GM21381 (cell line): ENCODE measurements at regions not wholly inside any gene's neighbourhood (a gene's known extent, or its start where the extent isn't known, plus 50 kb on each side); places are given as distances from the start of the nearest gene placed in this dataset.
"Not testable (repeated sequence)": the region's sequence is repeated elsewhere in the genome, so short reads cannot be mapped to it uniquely, and the experiment has no call there.

ENCODE experiments used
- ATAC-seq: cut with Tn5 transposase; IDR thresholded peaks from one replicate; pipeline ENCODE4 v1.9.1; 2021; ENCODE audit warnings: mild to moderate bottlenecking, moderate library complexity; ENCODE audit not compliant: unreplicated experiment

DNA sequence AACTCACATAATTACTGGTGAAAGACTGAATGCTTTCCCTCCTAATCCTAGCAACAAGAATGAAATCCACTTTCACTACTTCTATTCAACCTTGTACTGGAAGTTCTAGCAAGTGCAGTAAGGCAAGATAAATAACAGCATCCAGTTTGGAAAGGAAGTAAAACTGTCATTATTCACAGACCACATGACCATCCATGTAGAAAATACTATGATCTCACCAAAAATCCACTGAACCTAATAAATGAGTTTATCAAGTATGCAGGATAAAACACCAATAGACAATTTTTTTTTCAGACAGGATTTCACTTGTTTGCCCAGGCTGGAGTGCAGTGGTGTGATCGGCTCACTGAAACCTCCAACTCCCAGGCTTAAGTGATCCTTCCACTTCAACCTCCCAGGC is 117.7 kb downstream of the TMEM167A start:
- ATAC-seq, result no peak

DNA sequence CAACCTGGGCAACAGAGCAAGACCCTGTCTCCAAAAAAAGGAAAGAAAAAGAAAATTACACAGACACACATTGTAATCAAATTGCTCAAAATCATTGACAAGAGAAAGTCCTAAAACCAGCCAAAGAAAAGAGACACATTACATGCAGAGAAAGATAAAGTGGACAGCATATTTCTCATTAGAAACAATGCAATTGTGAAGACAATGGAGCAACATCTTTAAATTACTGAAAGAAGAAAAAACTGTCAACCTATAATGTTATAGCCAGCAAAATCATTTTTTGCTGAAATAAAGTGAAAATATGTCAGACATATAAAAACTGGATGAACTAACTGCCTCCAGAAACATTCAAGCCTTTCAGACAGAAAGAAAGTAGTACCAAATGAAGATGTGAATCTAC is 120.6 kb downstream of the TMEM167A start:
- ATAC-seq, result no peak

DNA sequence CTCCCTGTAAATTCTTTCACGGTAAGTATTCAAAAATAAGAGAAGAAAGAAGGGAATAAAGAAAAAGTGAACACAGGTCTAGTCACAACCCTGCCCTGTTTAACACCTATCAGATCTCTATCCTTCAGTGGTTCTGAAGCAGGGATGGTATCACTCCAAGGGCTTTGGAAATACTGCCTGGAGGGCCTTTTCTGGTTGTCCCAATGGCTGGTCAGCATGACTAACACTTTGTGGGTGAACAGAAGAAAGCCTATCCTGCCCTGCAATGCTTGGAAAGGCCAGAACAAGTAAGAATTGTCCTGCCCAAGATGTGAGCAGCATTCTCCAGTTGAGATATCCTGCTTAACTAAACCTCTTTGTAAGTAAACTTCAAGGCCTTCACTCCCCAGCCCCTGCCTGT is 124.9 kb downstream of the TMEM167A start:
- ATAC-seq, result no peak

DNA sequence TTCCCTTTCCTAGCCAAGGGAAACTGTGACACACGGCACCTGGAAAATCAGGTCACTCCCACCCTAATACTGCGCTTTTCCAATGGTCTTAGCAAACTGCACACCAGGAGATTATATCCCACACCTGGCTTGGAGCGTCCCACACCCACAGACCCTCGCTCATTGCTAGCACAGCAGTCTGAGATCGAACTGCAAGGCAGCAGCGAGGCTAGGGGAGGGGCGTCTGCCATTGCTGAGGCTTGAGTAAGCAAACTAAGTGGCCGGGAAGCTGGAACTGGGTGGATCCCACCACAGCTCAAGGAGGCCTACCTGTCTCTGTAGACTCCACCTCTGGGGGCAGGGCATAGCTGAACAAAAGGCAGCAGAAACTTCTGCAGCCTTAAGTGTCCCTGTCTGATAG is 132.9 kb downstream of the TMEM167A start:
- not testable (repeated sequence) for ATAC-seq

DNA sequence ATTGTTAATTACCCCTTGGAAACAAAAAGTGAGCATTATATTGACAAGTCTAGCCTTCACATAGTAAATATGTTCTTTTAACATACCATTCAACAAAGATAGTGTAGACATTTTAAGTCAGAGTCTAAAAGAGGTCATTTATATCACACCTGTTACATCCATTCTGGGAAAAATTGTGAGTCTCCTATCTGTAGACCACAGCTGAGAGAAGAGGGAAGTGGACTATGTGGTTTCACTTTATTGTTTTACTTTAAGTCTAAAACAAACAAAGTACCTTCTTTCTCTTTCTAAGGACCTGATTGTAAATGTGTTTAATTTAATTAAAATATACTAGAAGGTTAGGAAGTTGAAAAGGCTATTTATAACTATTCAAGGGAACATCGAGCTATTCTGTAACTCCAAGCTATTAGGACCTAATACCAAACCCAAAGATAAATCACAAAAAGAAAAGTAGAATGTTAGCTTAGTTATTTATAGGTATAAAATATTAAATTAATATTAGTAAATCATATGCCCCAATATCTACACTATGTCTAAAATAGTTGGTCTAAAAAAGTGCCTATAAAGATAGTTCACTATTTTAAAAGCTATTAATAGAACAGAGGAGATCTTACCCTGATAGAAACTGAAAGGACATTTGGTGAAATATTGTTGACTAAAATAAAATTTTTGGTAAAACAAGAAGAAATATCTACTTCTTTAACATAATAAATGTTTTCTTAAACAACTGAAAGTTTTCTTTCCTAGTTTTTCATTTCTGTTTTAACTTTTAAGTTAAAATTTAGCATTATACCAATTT is 134.9 kb downstream of the TMEM167A start:
- no peak for ATAC-seq

DNA sequence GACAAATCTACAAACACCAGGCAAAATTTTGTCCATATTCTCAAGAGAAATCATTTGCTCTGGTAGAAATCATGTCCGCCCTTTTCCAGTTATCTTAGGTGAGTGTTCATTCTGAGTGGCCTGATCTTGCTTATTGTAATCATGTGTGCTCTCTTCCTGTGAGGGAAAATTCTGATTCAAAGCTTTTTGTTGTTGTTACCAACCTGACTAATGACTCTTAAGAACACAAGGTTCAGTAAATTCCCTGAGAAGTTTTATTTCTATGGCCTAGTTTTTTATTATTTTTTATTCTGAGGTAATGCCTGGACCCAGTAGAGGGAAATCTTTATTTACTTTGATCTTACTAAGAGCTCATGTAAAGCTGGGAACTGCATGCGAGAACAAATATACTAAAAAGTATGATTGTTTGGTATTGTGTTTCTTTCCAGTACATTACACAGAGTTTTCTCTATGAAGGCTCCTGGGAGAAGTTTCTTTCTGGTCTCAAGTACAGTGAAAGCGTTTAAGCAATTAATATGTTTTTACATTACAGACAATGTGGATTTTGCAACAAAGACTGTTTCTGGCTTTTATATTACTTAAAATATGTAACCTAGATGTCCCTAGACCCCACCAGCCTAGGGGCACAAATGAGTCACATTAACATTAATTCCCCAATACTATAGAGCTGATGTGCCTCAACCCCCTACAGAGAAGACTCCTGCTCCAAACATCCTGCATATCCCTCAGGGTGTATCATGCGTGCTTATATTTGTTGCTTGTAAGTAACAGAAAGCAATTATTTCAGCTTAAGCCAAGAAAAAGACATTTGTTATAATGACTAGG is 138.1 kb downstream of the TMEM167A start:
- no peak for ATAC-seq

DNA sequence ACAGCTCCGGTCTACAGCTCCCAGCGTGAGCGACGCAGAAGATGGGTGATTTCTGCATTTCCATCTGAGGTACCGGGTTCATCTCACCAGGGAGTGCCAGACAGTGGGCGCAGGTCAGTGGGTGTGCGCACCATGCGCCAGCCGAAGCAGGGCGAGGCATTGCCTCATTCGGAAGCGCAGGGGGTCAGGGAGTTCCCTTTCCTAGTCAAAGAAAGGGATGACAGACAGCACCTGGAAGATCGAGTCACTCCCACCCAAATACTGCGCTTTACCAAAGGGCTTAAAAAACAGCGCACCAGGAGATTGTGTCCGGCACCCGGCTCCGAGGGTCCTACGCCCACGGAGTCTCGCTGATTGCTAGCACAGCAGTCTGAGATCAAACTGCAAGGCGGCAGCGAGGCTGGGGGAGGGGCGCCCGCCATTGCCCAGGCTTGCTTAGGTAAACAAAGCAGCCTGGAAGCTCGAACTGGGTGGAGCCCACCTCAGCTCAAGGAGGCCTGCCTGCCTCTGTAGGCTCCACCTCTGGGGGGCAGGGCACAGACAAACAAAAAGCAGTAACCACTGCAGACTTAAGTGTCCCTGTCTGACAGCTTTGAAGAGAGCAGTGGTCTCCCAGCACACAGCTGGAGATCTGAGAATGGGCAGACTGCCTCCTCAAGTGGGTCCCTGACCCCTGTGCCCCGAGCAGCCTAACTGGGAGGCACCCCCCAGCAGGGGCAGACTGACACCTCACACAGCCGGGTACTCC is 144.5 kb downstream of the TMEM167A start:
- ATAC-seq, result not testable (repeated sequence)

DNA sequence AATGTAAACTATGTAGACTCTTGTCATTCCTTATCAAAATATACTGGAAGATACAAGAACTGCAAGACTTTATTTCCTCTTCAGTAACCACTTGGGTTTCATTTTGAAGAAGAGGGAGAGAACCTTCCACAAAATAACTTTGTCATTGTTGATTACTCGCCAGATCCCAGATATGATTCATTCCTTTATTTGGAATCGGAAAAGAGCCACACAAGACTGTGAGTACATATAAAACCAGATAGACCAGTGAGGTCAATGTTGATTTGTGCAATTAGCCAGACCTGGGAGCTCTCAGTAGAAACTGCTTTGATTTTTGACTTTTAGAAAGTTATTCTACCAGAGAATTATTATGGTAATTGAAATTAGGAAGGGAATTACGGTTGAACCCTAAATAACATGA is 146.1 kb downstream of the TMEM167A start:
- no peak for ATAC-seq

DNA sequence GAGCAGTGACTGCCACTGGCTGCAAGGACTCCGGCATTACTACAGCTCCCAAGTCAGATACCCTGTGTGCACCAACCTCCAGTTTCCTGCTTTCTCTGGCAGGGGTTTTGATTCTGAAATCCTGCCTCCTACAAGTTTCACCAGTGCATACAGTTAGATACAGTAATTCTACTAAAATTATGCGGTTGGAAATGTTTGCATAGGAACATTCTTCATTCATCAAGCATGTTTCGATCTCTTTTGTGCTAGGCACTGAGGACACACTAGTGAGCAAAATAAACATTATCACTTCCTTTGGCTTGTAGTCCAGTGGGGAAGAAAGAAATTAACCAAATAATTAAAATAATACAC is 152.2 kb downstream of the TMEM167A start:
- no peak for ATAC-seq

DNA sequence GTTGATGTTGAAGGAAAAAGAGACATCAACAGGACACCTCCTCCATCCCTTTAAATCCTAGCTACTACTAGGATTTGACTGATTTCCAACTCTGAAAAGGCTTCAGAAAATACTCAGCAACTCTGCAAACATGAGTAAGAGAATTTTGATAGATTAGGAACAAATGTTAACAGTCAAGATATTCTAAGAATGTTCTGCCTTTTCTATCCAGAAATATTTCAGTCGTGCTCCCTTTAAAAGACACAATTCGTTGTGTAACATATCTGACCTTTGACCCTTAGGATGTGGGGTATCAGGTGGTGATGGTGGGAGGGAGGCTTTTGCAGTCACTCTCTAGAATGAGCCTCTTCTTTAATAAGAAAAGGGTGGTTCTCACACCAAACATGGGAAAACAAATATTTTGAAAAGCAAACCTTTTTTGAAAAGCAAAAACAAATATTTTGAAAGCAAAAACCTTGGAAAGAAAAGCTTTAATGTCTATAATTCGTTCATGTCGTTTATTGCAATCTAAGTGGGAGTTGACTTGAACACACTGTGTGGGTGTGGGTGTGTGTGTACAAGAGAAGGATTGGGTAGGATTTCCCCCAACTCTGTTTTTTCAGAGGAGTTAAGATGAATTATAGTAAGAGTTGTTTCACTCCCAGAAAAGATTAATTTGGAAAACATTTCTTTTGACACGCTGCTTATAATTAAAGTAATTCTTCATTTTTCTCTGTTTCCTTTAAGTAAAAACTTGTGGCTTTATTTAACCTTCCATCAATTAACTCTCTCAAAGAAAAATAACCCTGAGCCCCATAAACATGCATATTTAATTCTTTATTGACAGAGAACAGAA is 152.8 kb downstream of the TMEM167A start:
- no peak for ATAC-seq

DNA sequence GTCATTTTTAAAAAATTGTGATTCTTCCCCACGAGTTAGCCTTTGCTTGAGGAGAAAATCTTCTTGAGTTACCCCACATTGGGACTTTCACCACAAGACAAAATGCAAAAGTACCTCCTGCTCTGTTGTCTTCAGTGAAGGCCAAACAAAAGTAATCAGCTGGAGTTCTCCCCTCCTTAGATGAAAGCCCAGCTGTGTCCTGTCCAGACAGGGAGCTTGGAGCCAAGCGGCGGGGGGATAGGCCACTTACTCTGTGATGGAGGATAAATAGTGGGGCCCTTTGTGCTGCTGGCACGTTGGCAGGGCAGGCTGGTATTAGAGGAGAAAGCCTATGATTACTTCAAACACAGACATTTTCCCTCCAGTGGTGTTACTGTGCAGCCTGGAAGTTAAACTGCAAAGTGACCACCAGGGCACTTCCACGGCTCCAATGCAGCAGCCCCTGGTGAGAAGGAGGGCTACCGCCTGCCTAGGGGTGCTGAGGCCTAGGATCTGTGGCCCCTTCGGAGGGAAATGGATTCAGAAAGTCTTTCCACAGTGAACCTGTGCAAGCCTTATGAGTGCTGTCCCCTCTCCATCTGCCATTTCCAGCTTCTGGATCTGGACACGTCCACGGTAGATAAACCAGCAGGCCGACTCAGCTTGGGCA is 155.0 kb downstream of the TMEM167A start:
- no peak for ATAC-seq

DNA sequence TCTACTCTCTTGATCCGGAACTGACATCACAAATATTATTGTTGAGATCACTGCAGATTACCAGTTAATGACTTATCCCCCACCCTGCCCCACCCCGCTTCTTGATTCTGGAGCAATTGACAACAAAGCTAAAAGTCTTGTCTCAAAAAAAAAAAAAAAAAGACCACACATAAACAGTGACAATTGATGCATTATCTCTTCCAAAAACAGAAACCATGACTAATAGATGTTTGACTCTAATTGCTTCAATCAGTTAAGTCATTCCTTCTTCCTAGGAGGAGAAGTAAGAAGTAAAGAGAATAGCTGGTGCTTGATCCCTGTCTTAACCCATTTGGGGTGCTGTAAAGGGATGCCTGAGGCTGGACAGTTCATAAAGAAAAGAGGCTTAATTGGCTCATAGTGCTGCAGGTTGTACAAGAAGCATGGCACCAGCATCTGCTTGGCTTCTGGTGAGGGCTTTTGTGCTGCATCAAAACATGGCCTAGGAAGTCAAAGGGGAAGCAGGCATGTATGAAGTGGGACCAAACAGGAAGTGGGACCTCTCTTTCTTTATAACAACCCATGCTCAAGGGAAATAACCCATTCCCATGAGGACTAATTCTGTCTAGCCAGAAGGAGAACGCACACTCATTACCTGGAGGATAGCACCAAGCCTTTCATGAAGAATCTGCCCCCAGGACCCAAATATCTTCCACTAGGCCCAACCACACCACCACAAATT is 158.7 kb downstream of the TMEM167A start:
- no peak for ATAC-seq

DNA sequence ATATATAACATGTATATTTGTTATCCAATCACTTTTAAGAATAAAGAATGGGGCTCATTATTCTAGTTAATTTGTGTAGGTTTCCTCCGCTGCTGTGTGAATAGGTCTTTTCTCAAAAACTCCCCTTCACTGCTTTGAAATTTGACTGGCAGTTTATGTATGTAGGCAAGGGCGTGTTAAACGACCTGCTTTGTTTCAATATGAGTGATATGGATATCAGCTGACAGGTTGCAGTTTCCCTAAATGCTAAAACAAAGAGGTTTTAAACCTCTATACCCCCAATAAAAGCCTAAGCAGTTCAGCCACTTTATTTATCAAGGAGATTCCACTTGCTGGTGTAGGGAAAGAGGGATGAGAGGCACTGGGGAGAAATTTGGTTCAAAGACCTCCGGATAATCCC is 159.6 kb downstream of the TMEM167A start:
- no peak for ATAC-seq

DNA sequence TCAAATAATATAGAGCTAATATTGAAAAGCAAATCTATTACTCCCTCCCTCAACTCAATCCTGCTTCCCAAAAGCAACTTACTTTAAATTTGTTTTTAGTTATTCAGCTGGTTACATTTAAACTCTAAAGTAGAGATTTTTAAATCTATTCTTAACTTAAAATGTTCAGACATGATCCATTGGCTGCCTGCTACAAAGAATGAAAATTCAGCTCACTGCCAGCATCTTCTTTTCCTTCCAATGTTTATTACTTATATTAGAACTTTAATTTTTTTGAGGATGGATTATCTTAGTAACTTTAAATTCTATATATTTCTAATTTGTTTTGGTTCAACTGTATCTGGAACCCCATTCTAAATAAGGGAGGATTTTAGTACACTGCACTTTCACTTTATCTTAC is 163.2 kb downstream of the TMEM167A start:
- no peak for ATAC-seq

DNA sequence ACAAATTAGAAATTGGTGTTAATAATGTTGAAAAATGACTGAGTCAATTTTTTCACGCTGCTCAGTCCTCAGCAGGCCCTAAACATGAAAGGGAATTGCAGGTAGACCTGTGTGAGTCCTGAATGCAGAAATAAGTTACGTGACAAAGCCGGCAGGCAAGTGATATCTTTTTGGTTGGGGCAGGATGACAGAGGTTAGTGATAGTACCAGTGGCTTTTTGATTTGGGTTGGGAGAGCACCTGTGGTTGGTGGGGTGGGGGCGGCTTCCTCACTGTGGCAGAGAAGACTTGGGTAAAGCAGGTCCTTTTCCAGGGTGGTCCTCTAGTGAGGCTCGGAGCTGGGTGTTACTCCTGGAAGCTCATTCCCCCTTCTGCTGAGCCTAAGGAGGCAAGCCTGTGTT is 164.7 kb downstream of the TMEM167A start:
- ATAC-seq, result no peak

DNA sequence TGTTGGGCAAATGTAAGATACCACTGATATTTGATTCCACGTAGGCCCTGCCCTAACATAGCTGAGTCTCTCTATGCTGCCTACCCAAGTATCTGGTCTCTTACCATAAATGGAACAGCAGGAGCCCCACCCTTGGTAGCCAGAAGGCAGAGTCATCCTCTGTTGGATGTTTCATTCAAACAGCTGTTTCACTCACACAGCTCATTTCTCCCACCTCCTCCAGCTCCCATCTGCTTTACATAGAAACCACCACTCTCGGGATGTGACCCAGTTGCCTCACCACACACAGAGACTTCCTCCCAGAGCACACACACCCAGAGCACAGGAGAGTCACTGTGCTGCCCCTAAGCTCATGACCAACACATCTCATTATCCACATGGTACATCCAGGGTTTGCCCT is 165.3 kb downstream of the TMEM167A start:
- ATAC-seq, result no peak

DNA sequence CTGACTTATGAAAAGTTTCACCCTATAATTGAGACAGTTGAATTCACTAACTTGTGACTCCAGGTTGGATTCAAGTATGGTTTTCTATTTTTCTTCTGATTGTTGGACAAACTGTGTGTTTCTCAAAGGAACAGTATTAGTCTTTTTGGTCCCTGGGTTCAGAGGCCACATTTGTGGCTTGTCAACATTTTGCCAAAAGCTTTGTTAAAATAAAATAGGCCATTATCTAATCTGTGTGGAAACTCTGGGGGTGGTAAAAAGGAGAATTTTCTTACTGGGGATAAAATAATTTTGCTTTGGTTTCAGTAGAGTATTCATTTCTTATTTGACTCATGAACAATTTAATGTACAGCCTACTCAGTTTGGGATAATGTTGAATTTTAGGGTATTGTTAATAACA is 166.3 kb downstream of the TMEM167A start:
- no peak for ATAC-seq

DNA sequence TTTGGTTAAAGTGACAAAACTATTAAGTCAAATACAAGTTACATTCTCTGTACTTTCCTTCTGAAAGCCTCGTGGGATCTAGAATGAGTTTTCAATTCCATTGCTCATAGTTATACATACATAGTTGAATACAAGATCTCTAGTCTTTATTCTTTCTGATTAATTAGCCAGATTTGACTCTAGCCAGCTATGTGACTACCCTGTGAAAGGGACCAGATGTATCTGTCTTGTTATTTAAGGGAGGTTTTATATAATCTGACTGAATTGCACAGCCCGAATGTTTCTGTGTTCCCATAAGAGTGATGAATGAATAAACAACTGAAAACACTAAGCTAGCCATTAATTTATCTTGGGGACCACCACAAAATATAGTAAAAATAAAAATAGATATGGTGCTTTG is 166.7 kb downstream of the TMEM167A start:
- ATAC-seq, result no peak

DNA sequence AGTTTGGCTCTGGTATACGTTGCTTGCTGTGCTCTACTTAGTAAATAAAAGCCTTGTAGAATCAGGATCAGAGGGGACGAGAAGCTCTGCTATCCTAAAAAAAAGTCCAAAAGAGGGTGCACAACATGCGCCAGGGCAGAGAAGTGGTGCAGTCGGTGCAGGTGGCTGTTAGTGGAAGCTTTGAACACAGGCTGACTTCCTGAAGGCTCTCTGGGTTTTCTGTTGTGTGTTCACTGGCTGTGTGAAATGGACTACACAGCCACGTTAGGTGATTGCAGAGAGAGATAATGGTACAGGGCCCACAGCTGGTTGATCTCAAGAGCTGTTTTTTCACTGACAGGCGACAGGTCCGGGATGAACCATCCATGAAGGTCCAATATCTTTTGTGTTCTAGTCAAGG is 167.4 kb downstream of the TMEM167A start:
- no peak for ATAC-seq

DNA sequence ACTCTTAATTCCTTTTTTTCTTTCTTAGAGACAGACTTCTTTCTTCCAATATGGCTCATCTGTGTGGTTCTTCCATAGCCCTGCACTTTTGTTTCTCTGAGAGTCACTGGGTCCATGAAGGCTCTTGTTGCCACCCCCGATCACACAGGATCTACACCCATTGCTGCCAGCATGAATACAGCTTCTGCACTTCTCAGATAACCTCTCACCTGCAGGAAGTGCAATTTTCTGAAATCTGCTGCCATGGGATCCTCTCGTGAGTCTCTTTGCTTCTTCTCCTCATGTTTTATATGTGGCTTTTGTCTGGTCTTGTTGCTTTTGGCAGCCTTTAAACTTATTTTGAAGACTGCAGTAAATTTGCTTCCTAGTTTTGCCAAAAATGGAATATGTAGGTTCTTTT is 171.2 kb downstream of the TMEM167A start:
- no peak for ATAC-seq
